22Rv1 (cell line): ENCODE measurements at regions not wholly inside any gene's neighbourhood (a gene's known extent, or its start where the extent isn't known, plus 50 kb on each side); places are given as distances from the start of the nearest gene placed in this dataset.

ENCODE experiments used
- ZFX ChIP-seq: fragments of 450-650 bp; IDR thresholded peaks from 2 replicates; pipeline ENCODE4 v1.6.1; 2017; ENCODE audit warnings: antibody characterized with exemption, borderline replicate concordance
- TF ChIP-seq, protein P1 (sequence below): fragments of 450-650 bp; IDR thresholded peaks from 2 replicates; pipeline ENCODE4 v1.5.1; 2017; ENCODE audit warnings: mild to moderate bottlenecking

- TF ChIP-seq, protein P1, sequence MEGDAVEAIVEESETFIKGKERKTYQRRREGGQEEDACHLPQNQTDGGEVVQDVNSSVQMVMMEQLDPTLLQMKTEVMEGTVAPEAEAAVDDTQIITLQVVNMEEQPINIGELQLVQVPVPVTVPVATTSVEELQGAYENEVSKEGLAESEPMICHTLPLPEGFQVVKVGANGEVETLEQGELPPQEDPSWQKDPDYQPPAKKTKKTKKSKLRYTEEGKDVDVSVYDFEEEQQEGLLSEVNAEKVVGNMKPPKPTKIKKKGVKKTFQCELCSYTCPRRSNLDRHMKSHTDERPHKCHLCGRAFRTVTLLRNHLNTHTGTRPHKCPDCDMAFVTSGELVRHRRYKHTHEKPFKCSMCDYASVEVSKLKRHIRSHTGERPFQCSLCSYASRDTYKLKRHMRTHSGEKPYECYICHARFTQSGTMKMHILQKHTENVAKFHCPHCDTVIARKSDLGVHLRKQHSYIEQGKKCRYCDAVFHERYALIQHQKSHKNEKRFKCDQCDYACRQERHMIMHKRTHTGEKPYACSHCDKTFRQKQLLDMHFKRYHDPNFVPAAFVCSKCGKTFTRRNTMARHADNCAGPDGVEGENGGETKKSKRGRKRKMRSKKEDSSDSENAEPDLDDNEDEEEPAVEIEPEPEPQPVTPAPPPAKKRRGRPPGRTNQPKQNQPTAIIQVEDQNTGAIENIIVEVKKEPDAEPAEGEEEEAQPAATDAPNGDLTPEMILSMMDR, result no peak
- no peak for TF ChIP-seq ZFX
These were observed 66.5 kb downstream of the BOLA3 start for GRCh38 chr2:74081030-74081762.
